HK-2 (cell line): ENCODE measurements at regions not wholly inside any gene's neighbourhood (a gene's known extent, or its start where the extent isn't known, plus 50 kb on each side); places are given as distances from the start of the nearest gene placed in this dataset.
"Not testable (repeated sequence)": the region's sequence is repeated elsewhere in the genome, so short reads cannot be mapped to it uniquely, and the experiment has no call there.

Source experiments
- DNase-seq: peaks from one replicate; pipeline ENCODE4 v3.0.0-alpha.2; 2018; ENCODE audit not compliant: unreplicated experiment

GRCh38 chr10:34908481-34908880 lies 93.4 kb upstream of the PARD3 start:
- DNase-seq: no peak

- DNase-seq: no peak
Observed at GRCh38 chr10:34907743-34908430, 92.8 kb upstream of the PARD3 start.

DNA sequence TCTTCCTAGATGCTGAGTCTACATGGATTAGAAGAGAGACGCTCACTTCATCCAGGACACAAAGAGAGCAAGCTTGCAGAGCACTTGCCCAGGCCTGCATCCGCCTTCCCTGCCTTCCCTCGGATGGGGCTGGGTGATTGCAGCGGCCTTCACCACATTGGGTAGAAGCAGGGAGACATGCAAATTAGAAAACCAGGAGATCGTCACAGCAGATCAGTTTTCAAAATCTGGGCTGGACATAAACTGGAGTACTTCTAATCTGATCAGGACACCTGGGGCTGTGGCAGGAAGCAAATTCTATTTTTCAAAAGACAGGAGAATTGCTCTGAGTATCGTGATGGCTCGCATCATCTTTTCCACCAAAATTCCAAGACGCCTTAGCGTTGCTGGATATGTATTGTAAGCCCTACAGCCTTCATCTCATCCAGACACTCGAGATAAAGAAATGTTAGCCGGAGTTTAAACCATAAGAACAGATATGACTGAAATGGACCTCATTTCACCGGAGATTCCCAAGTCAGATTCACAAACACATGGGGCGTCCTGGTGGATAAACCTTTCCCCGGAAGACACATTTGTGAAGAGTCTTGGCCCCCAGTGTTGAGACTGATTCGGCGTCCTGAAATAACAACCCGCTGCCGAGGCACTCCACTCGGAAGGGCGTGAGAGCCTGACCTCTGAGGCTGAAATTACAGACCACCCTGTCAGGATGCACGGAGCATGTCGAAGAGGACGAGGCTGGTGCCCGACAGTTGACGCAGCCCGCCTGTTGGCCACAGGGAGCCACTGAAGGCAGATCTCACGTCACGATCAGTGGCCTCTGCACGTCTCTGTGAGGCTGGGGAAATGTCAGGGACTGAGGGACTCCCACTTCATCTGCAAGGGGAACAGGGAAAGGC lies 91.2 kb upstream of the PARD3 start:
- DNase-seq: no peak

DNA sequence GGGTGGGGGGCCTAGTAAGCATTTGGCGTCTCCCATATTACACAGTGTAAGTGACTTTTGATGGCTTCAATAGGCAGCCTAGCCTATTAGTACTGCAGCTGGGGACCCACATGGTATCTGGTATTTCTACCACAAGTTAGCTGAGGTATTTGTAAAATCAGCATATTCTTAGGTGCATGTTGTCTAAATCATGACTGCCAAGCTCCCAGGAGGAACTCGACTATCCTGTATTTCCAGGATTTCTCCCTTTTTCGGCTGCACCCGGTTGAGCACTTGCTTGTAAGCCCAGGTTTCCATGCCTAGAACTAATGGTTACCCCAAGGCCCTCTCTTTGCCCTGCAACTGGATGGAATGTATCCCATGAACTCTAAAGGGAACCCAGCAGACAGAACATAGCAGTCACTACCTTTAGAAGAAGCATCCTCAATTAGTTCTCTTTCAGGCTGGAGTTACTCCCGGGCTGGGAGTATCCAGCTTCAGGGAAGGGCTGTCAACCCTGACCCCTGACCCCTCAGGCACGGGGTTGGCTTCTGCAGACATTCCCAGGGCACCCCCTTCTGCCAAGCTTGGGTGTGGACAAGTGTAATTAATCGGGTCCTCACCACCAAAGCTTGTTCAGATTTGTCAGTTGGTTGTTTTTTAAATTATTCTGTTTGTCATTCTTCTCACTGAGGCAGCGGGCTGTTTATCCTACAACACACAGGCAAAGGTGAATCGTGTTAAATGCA lies 90.3 kb upstream of the PARD3 start:
- DNase-seq: no peak

DNA sequence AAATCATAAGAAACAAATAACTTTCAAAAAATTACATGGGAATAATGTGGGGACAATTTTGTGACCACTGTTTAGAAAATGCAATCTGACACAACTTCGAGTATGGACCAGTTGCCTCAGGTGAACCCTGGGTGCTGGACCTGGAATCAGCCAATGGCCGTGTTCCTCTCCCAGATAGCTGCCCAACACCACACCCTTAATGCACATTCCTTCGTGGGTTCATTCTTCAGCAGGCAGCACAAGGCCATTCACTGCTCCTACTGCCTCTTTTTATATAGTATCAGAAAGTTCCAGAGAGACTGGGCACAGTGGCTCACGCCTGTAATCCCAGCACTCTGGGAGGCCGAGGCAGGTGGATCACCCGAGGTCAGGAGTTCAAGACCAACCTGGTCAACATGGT lies 89.1 kb upstream of the PARD3 start:
- DNase-seq: no peak

- no peak for DNase-seq
Observed at GRCh38 chr10:34899161-34899560, 84.1 kb upstream of the PARD3 start.

DNA sequence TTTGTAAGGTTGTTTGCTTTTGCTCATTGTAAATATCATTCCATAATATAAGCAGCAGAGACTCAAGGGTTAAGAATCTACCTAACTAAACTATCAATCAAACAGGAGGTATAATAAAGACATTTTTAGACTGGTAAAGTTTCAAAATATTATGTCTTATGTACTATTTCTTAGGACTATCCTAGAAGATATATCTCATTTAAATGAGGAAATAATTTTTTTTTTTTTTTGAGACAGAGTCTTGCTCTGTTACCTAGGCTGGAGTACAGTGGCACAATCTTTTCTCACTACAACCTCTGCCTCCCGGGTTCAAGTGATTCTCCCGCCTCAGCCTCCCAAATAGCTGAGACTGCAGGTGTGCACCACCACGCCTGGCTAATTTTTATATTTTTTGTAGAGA lies 80.9 kb upstream of the PARD3 start:
- DNase-seq: no peak

GRCh38 chr10:34895046-34895445 lies 80.0 kb upstream of the PARD3 start:
- not testable (repeated sequence) for DNase-seq

DNA sequence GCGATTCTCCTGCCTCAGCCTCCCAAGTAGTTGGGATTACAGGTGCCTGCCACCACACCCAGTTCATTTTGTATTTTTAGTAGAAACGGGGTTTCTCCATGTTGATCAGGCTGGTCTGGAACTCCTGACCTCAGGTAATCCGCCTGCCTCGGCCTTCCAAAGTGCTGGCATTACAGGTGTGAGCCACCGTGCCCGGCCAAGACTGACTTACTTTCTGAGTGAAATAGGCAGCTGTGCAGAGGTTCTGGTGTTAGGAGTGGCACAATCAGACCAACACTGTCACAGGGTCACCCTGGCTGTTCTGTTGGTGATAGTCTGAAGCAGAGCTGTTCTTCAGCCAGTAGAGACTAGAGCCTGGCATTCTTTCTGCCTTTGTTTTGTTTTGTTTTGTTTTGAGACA lies 77.4 kb upstream of the PARD3 start:
- DNase-seq: not testable (repeated sequence)

GRCh38 chr10:34890939-34891338 lies 75.8 kb upstream of the PARD3 start:
- DNase-seq: no peak

DNA sequence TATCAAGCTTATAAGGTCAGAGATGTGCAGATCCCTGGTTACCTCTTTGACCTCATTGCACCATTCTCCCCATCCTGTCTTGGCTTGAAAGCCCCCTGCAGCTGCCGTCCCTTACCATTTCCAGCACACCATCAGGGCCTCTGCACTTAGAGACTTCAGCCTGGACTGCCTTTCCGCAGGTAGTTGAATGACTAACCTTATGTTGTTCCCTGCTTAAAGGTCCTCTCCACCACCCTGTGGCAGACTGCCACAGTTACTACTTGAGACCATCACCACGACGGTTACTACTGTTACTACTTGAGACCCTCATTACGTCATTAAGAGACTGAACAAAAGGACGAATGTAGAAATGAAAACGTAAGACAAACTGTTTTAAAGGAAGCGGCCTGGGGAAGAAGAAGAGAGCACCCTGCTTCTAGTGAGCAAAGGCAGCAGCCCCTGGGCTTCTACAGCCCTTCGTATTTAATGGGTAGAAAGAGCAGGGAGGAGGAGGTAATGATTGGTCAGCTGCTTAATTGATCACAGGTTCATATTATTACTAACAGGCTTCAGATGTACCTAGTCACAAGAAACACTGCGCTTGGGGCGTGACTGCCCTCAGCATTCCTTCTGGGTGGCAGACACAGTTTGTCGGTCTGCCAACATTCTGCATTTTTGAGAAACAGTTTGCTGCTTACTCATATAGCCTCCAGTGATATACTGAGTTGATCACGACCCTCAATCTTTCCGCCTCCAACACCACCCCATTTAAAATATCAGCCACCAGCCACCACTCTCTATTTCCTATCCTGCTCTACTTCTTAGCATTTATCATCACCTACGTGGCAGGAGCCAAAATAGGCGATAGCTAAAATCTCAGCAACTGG lies 74.1 kb upstream of the PARD3 start:
- no peak for DNase-seq

DNA sequence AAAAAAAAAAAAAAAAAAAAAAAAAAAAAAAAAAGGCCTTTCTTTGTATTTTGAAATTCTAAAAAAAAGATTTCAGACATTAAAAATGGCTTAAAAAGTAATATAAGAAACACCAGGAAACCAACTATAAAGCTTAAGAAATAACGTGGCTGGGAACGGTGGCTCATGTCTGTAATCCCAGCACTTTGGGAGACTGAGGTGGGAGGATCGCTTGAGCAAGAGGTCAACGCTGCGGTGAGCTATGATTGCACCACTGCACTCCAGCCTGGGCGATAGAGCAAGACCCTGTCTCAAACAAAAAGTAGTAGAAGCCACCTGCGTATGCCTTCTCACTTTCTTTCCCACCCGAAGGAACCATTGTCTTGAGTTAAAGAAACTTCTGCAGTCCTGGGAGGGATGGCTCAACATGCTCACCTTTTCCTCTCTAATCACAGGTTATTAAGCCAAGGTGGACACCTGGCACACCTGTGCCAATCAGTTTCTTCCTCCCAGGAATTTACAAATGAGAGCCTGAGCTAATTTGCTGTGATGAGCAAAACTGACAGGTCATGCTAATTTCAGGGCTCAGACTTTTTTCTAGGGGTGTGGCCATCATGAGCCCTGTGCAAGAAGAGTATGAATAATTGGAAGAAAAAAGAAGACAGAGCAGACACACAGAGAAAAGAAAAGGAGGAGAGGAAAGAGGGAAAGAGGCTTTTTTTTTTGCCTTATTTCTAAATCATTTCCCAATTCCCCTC lies 72.0 kb upstream of the PARD3 start:
- no peak for DNase-seq

DNA sequence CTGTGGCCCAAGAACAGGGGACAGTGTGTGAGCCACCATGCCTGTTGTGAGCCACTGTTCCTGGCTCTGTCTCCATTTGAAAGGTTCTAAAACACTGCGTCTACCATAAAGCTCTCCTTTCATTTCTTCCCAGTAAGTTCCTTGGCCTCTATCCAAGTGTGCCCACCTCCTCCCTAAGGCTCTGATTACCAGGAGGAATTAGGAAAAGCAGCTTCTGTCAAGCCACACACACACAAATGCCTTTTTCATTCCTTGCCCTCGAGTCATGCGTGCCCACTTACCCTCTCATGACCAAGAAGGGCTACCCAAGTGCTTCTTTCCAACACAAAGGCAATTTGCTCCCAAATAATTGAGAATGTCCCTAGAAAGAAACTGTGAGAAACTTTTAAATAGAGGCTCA lies 70.8 kb upstream of the PARD3 start:
- DNase-seq: peak; percentile 2

- DNase-seq: no peak
Observed at GRCh38 chr10:34885011-34885410, 69.9 kb upstream of the PARD3 start.

GRCh38 chr10:34884272-34884952 lies 69.3 kb upstream of the PARD3 start:
- no peak for DNase-seq

- DNase-seq: no peak
Observed at GRCh38 chr10:34880817-34881216, 65.7 kb upstream of the PARD3 start.

DNA sequence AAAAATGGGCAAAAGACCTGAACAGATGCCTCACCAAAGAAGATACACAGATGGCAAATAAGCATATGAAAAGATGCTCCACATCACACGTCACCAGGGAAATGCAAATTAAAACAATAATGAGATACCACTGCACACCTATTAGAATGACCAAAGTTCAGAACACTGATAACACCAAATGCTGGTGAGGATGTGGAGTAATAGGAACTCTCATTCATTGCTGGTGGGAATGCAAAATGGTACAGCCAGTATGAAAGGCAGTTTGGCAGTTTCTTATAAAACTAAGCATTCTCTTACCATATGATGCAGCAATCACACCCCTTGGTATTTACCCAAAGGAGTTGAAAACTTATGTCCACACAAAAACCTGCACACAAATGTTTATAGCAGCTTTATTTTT lies 63.6 kb upstream of the PARD3 start:
- DNase-seq: not testable (repeated sequence)

DNA sequence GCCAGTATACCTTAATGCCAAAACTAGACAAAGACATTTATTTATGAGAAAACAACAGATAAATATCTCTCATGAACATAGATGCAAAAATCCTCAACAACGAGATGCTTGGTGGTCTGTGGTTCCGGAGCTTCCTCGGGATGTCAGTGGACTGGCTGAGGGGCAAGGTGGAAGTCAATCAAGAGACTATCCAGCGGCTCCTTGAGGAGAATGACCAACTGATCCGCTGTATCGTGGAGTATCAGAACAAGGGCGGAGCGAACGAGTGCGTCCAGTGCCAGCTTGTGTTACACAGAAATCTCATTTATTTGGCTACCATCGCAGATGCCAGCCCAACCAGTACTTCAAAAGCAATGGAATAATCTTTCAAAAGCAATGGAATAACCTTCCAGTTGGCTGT lies 60.0 kb upstream of the PARD3 start:
- no peak for DNase-seq

DNA sequence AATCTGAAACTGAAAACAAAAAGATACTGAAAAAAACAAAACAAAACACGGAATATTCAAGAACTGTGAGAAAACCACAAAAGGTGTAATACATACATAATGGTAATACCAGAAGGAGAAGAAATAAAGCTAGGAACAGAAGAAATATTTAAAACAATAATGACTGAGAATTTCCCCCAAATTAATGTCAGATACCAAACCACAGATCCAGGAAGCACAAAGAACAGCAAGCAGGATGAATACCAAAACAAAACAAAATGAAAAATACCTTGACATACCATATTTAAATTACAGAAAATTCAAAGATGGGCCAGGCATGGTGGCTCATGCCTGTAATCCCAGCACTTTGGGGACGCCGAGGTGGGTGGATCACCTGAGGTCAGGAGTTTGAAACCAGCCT lies 57.7 kb upstream of the PARD3 start:
- no peak for DNase-seq

DNA sequence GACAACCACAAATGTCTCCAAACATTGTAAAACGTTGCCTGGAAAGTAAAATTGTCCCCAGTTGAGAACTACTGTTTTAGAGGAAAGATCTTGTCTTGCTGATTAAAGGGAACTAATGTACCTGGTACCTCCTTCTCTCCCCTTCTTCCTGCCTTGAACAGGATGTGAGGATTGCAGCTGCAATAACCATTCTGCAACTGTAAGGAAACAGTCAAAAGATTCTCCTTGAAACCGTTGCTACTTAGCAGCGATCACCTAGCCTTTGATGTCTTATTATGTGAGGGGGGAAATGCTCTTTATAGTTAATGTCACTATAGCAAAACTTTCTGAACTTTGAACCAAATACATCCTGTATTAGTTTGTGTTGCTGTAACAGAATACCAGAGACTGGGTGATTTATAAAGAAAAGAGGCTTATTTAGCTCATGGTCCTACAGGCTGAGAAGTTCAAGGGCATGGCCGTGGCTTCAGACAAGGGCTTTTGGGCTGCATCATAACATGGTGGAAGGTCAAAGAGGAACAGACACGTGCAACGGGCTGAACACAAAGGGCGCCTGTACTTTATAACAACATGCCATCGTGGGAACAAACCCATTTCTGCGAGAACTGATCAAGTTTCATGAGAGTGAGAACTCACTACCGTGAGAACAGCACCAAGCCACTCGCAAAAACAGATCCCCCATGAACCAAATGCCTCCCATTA lies 54.2 kb upstream of the PARD3 start:
- DNase-seq: no peak
